ENCODE measurements at regions not wholly inside any gene's neighbourhood (a gene's known extent, or its start where the extent isn't known, plus 50 kb on each side); places are given as distances from the start of the nearest gene placed in this dataset.
A peak's percentile ranks its signal among the peaks of the same experiment; 100 is the strongest.

DNA sequence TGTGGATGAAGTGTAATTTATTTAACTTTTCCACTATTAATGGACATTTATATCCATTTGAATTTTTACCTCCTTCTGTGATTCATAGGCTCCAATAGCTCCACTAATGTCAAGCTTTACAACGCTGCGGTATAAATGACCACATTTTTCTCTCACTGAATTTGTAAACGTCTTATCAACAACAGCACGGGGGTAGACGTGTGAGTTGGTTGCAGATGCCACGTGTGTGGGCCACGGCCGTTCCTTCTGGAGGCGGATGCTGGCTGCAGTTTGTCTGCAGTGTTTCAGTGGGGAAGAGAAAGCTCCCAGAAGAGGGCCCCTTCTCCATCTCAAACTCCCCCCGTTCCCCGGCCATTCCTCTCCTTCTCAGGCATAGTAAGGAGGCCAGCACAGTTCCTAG lies 68.2 kb upstream of the XYLT1 start:
- TF ChIP-seq, protein P1, sequence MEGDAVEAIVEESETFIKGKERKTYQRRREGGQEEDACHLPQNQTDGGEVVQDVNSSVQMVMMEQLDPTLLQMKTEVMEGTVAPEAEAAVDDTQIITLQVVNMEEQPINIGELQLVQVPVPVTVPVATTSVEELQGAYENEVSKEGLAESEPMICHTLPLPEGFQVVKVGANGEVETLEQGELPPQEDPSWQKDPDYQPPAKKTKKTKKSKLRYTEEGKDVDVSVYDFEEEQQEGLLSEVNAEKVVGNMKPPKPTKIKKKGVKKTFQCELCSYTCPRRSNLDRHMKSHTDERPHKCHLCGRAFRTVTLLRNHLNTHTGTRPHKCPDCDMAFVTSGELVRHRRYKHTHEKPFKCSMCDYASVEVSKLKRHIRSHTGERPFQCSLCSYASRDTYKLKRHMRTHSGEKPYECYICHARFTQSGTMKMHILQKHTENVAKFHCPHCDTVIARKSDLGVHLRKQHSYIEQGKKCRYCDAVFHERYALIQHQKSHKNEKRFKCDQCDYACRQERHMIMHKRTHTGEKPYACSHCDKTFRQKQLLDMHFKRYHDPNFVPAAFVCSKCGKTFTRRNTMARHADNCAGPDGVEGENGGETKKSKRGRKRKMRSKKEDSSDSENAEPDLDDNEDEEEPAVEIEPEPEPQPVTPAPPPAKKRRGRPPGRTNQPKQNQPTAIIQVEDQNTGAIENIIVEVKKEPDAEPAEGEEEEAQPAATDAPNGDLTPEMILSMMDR (IDR thresholded peaks at IDR 0.05): no peak
- ATAC-seq (ENCODE audit: low read depth): no peak
- DNase-seq: no peak
- Mint-ChIP-seq H3K27ac (no peak overlapping the region), H3K27me3 (peaks cover 21% of the 10 kb centered on the region), H3K36me3 (ENCODE audit: low read depth) (no peaks in the 10 kb centered on the region), H3K4me1 (no peaks in the 10 kb centered on the region), H3K4me3 (no peak overlapping the region), H3K9me3 (no peaks in the 10 kb centered on the region)
- ChIA-PET POLR2A (no interaction called here), CTCF (no interaction called here)
- intact Hi-C loops (cut with micrococcal nuclease): no loop called here

DNA sequence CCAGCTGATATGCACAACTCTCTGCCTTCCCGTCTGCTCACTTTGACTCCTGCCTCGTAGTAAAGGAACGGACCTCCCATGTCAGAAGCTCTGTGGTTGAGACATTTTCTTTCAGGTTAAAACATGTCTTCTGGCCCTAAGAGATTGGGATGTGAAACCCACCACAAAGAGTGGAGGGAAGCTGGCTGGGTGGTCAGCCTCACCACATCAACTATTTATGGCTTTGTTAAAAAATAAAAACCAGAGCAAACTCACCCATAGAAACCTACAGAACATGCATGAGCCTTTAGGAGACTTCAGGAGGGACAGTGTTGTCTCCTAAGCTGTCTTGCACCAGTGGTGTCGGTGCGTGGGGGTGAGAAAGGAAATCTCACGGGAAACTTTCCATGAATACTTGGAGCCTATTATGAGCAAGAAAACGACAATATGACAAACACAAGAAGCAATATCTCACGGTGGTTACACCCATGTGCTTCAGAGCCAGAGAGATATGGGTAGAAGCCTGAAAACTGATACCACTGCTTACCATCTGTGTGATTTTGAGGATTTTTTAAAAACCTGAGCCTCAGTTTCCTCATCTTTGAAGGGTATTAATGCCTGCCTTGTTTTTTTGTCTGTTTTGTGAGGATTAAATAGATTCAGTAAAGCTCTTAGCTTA lies 61.7 kb upstream of the XYLT1 start:
- TF ChIP-seq, protein P1 (IDR thresholded peaks at IDR 0.05): no peak
- intact Hi-C loops (cut with micrococcal nuclease): loop anchor here (5.0 kb wide), 1 partner anchor 115 kb away; no protein-coding TSS in a partner anchor
- DNase-seq: no peak
- no peak for ATAC-seq (ENCODE audit: low read depth)
- H3K4me3 Mint-ChIP-seq: no peak overlapping the region
- H3K27me3 Mint-ChIP-seq: peaks cover 8% of the 10 kb centered on the region
- POLR2A ChIA-PET: no interaction called here
- no peak overlapping the region for H3K27ac Mint-ChIP-seq
- H3K36me3 Mint-ChIP-seq (ENCODE audit: low read depth): no peaks in the 10 kb centered on the region
- no peaks in the 10 kb centered on the region for H3K9me3 Mint-ChIP-seq
- CTCF ChIA-PET: no interaction called here
- peaks cover 18% of the 10 kb centered on the region for H3K4me1 Mint-ChIP-seq

DNA sequence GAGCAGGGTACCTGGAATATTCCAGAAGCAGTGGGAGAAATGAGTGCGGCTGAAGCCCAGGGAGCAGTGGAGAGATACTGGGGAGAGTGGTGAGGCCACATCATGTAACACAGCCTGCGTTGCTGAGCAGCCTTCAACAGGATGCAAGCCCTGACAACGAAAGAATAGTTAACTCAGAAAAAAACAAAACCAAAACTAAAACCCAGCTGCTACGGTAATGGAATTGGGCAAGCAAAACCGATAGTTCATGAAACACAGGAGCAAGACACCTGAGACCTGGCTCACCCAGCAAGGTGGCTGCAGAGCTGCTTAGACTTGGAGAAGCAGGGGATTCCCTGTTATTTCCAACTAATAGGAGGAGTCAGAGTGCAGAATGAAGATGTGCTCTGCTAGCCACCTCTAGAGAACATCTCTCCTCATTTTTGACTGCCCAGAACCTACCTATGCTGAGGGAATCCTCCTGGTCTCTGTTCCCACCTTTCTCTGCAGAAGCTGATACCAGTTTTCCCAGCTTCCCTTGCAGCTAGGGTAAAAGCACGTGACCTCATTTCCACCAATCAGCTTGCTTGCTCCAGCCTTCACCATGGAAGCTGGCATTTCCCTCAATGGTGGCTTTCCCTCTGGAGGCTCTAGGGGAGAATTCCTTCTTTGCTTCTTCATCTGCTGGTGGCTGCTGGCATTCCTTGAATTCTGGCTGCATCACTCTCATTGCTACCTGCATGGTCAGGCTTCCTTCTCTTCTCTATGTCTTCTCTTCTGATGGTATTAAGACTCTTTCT lies 59.4 kb upstream of the XYLT1 start:
- Mint-ChIP-seq H3K36me3 (ENCODE audit: low read depth) (no peaks in the 10 kb centered on the region), H3K27me3 (peaks cover 2% of the 10 kb centered on the region), H3K27ac (peak overlapping the region; percentile 54), H3K4me3 (peak overlapping the region; percentile 79), H3K9me3 (no peaks in the 10 kb centered on the region), H3K4me1 (peaks cover 25% of the 10 kb centered on the region)
- TF ChIP-seq, protein P1 (IDR thresholded peaks at IDR 0.05): no peak
- intact Hi-C loops (cut with micrococcal nuclease): loop anchor here (5.0 kb wide), 1 partner anchor 113 kb away; no protein-coding TSS in a partner anchor
- ATAC-seq (ENCODE audit: low read depth): peak; percentile 78
- ChIA-PET CTCF (interaction anchor here (0.6 kb wide), 1 partner anchor 1434 kb away, joined by 3 read pairs; no protein-coding TSS in a partner anchor), POLR2A (no interaction called here)
- no peak for DNase-seq

DNA sequence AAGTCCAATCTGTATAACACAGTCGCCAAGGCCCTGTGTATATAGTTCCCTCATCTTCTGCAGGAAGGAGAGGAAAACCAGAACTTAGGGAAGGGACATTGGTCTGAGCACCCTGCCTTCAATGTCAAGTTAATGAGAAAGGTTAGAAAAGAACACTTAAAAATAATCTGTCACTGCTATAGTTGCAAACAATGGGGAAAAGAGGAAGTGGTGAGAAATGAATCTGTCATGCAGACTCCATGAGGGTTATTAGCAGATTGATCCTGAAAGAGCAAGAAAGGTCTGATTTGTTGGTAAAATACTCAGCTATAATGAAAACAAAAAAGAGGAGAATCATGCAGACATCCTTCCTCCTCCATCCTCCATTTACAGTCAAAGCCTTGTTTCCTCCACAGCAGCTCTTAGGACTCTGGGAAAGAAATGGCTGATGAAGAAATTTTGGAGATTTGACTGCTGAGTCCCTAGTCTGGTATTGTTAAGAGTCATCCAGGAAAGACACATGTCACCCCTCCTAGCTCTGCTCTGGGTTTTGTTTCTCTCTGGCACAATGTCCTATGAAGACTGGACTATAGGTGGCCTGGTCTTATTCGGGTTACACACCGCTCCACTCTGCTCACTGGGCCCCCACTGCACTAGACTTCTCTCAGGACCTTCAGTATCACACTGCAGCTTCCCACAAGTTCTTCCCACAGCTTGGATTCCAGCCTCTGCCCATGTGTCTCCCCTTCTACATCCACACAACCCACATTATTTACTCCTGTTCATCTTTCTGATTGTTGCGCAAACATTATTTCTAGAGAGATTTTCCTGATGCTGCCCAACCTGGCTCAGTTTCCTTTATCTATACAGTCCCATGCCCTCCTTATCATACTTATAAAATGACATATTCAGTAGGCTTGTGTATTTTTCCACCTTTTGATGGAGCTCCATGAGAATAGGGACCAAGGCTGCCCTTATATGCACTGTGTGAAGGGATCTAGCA lies 56.5 kb upstream of the XYLT1 start:
- ATAC-seq (ENCODE audit: low read depth): no peak
- peak overlapping the region; percentile 10 for H3K27ac Mint-ChIP-seq

More for the DNA sequence above, 56.5 kb upstream of the XYLT1 start:
- CTCF ChIA-PET: no interaction called here
- H3K4me3 Mint-ChIP-seq: no peak overlapping the region
- TF ChIP-seq, protein P1 (IDR thresholded peaks at IDR 0.05): no peak
- peaks cover 22% of the 10 kb centered on the region for H3K4me1 Mint-ChIP-seq
- no peak for DNase-seq
- H3K9me3 Mint-ChIP-seq: no peaks in the 10 kb centered on the region
- intact Hi-C loops (cut with micrococcal nuclease): no loop called here
- H3K27me3 Mint-ChIP-seq: peaks cover 1% of the 10 kb centered on the region
- POLR2A ChIA-PET: interaction anchor here (0.5 kb wide), 1 partner anchor 385 kb away, joined by 3 read pairs; no protein-coding TSS in a partner anchor
- H3K36me3 Mint-ChIP-seq (ENCODE audit: low read depth): no peaks in the 10 kb centered on the region
